EH (cell line): ENCODE measurements at regions not wholly inside any gene's neighbourhood (a gene's known extent, or its start where the extent isn't known, plus 50 kb on each side); places are given as distances from the start of the nearest gene placed in this dataset.
"Not testable (repeated sequence)": the region's sequence is repeated elsewhere in the genome, so short reads cannot be mapped to it uniquely, and the experiment has no call there.

Source experiments
- DNase-seq: peaks from one replicate; pipeline ENCODE4 v3.0.0-alpha.2; 2015; ENCODE audit warnings: low read depth

DNA sequence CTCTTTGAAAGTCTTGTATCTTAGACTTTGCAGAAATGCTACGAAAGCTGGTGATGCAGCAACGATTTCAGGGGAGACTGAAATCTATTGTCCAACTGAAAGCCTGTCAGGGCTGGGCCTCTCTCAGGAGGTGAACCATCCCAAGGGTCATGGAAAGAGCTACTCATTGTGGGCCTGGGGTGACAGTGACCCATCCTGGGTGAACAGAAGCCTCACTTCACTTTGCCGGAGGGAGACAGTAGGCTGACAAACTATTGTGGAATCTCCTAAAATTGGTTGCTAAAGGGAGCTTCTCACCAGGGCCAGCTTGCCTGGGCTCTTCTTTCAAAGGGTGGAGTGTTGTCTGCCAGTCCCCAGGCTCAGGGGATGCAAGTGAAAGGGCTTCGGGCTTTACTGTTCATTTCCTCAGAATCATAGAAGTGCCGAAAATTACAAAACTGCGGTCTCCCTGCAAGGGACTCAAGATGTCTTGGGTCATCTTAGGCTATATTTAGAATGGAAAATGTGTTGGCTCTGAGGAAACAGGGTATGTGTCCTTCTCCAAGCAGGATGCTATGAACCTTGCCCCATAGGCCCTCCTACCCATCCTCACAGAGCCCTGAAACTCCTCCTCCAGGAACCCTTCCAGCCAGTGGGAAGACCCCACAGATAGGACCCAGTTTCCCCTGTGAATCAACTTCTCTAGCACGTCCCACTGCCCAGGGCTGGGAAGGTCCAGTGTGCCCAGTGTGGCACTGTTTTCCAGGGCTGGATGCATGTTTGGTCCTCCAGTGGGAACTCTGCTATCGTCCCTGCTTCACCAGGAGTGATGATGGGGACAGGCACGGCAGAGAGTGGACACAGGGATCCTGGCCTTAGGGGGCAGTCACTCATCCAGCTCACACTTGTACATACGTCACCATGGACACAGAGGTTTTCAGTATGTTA is 173.4 kb upstream of the PLGLB2 start:
- peak; percentile 9 for DNase-seq

DNA sequence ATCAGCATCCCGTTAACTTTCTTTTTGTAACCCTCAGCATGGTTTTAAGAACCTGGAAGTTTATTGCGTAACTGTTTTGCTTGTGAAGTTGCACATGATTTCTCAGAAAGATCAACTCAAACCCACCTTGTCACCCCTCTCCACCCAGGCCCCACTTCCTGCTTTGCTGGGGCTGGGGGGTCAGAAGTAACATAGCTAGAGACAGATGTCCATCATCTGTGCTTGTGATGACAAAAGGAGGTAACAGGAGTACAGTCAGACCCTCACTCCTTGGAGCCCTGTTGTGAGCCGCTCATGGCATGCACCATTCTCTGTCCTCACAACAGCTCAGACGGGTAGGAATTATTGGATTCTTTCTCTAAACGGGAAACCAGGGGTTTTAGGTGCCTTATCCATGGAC is 172.7 kb upstream of the PLGLB2 start:
- DNase-seq = not testable (repeated sequence)

DNA sequence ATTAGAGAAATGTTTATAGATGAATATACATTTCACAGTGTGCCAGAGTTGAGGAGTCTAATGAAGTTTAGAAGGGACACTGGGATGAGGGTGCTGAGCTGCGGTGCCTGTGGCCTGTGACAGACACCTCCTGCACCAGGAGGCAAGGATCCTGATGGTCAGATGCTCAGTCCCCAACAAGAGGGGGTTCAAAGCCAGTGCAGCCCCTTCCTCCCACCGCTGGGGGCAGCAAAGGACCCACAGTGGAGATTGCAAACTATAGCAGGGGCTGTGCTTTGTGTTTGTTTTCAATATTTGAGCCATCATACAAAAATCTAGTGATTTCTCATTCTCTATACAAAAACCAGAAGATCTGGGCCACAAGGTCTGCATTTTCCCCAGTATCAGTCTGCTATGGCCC is 170.5 kb upstream of the PLGLB2 start:
- DNase-seq = not testable (repeated sequence)

DNA sequence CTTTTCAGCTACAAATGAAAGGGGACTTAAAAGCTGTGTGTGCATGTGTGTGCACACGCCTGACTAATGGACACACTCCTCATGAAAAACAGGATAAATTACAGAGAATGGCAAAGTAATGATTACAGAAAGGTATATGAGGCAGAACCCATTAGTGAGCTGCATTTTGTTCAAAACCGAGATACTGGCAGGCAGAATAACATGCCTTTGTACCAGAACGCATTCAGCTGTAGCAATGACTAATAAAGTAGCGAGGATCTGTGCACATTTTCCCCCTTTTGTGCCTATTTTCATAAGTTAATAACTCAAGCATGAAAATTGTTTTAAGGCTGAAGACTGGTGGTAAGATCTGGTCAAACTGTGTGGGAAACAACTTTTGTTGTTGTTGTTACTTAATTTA is 165.7 kb upstream of the PLGLB2 start:
- not testable (repeated sequence) for DNase-seq

DNA sequence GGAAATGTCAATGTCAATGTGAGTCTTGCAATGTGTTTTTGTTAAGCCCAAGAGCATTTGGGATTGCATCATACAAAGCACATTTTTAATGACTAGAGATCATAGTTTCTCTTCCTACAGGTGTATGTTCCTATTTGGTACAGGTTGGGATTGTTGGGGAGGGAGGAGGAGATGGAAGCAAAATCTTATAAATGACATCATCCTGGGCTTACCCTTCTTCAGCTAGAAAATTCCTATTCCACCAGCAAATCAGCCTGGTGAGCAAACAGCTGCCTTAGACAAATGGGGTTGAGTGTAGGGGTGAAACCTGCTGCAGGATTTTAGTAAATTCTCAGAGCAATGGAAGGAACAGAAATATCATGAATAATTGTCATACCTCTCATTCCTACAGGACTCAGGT is 165.3 kb upstream of the PLGLB2 start:
- DNase-seq = peak; percentile 21

DNA sequence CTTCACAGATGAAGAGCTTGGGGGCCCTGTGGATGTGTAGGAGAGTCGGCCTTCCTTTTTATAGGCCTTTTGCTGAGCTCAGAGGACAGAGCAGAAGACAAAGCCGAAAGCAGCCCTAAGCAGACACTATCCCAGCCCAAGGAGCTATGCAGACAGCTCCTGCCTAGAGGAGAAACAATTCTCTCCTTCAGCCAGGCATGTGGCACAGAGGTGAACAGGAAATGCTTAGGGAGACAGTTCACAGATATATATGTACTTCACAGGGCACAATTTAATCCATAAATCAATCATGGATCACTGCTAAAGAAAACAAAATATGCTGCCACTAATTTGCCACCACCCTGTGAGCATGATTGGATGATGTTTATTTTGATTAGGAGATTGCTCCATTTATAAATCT is 164.5 kb upstream of the PLGLB2 start:
- not testable (repeated sequence) for DNase-seq

DNA sequence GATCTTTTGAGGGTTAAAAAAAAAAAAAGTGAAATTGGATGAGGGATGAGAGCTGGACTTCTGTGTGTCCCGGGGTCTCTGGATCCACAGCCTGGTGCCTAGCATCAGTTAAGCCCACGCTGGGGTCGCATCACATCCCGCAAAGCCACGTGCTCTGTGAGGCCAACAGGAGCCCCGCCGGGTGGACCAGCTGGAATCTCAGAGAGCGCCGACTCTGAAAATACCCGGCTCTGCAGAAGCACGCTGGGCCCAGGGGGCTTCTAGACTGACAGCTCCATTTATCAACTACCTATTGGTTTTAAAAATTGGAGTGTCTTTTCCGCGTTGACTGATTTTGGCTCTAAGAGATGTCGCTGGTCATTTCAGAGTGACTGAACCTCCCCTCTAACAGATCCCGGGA is 164.1 kb upstream of the PLGLB2 start:
- not testable (repeated sequence) for DNase-seq

DNA sequence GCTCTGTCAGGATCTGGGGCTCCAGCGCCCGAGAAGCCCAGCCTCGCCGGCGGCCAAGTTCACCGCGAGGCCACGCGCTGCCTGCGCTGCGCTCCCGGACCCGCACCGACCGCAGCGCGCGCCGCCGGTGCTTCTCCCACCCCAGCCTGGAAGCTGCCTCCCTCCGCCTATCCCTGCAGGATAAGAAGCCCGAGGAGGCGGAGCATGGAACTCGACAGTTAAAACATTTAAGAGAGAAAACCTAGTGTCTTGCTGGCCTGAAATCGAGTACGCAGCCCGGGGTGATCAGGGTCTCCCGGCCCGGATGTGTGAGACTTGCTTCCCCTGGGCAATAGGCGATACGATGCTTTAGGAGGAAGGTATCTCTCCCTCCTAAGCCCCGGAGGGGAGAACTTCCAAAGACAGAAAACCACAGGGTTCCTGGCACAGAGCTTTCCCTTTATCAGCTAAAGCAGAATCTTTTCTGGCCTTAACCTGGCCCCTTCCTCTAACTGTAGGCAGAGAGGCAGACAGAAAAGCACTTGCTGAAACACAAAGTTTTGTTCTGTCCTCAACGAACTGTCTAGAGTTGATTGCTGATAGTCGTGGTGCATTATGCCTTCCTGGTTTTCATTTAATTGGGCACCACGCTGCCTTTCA is 163.5 kb upstream of the PLGLB2 start:
- not testable (repeated sequence) for DNase-seq

DNA sequence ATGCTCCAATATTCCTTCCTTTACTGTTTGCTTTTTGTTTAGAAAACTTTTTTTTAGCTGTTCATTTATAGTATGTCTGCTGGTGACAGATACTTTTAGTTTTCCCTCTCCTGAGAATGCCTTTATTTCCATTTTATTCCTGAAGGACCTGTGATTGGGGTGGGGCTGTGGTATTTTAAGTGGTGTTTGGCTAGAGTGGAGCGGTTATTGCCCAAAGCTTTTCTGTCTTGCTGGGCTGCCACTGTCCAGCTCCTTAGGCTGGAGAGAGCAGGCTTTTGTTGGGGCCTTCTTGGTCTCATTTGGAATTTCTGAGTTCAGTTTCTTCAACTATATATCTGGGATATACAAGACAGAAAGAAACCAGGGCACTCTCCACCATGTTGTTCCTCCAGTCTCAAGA is 160.0 kb upstream of the PLGLB2 start:
- DNase-seq = not testable (repeated sequence)

DNA sequence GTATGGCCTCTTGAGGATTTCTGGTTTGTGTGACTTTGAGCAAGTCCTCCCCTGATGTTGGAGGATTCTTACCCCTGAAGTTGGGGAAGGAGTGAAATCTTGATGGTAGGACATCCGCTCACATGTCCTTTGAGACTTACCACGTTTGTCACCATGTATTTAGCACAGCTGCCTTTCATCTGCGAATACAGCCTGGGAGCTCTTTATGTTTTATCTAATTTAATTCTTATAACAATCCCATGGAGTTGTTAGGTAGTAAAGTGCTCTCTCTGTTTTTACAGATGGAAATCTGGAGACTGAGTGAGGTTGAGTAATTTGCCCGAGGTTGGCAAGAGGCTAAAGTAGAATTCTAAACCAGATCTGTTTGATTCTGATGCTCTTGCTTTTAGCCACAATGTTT is 154.9 kb upstream of the PLGLB2 start:
- DNase-seq = not testable (repeated sequence)

DNA sequence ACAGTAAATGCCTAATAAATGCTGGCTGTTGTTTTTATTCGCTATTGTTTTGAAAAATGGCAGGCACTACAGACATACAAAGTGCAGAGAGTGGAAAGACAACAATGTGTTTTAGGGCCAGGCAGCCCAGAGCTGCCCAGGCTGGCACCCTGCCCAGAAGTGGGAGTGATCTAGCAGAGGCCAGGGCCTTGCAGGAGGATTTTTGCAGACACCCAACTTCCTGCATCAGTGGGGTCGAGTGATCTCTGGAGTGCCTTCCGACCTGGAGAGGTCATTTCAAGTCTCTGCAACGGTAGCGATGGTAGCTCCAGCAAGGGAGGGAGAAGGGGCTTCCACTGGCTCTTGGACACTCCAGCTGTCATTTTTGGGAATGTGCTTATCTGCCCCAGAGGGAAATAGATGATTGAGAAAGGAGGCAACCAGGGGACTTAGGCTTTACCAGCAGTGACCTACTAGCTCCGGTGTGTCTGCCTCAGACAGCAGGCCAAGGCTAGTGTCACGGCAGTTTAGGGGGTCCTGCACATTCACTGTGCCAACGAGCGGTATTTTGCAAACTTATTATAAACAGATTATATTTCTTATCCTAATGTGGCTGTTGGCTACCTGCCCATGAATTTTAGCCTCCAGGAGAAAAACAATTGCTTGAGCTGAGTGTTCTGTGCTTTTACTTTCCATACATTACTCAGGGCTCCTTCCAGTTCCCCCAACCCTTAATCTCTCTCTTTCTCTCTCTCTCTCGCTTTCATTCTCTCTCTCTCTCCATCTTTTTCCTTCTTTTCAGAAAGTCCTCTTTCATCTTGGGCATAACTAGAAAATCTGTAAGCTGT is 153.9 kb upstream of the PLGLB2 start:
- DNase-seq = peak; percentile 35

DNA sequence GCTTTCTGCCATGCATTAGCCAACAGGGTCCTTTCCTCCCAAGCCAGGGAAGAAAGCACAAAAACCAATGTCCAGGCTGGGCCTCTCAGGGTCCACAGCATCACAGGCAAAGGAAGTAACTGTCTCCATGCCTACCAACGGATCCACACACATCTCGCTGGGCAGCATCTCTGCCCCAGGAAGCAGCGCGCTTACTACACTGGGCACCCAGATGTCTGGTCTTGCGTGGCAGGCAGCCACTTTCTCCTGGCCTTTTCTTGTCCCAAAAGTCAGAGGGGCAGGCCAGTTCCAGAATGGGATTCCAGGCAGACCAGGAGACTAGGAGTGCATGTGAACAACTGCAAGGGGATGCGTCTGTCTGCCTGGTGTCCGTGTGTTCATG is 153.3 kb upstream of the PLGLB2 start:
- DNase-seq = peak; percentile 1

DNA sequence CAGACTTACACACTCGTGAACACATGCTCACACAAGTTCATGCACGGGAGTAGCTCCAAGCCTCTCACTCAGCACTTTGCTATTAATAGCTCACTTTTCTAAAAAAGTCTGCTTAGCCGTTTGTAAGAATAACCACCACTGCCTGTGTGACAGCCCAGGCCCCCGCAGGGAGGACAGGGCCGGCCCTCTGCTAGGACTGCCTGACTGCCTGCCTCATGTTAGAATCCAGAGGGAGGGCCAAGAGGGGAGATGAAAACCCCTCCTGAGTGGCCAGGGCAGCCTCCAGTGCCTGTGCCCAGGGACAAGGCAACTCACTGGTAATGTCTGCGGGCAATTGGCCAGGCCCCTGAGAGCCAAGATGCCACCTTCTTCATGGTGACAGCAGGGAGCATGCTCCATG is 152.9 kb upstream of the PLGLB2 start:
- peak; percentile 11 for DNase-seq

DNA sequence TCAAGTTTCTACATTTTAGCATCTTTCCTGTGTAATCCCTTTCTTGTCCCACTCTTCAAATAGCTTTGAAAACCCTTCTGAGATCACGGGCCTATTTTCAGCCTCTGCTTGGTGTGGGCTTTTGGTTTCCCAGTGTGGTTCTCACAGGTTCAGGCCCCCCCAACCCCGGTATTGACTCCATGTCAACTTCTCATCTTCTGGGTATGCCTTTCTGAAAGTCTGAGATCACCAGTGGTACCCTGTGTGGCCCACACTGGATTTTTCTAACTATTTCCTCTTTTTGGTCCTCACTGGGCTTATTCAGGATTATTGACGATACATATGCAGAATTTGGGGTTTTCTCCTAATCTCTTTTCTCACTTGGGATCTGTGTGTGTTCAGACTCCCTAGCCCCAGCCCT is 146.9 kb upstream of the PLGLB2 start:
- DNase-seq = not testable (repeated sequence)

DNA sequence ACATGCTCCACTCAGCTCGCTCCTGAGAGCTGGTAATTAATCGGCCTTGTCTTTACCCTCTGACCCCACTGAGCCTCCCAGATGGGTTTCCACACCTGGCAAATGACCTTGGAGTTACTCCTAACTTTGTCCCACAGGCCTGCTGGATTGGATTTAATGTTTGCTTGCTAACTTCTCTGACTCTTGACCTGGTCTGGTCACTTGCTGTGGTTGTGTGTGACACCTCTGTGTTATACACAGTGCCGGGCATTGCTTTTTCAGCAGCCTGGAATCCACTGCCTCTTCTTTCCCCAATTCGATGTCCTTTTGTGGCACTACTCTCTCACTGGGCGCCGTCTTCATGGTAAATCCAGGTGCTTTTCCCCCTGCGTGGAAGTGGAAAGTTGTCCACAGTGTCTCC is 145.8 kb upstream of the PLGLB2 start:
- DNase-seq = not testable (repeated sequence)

DNA sequence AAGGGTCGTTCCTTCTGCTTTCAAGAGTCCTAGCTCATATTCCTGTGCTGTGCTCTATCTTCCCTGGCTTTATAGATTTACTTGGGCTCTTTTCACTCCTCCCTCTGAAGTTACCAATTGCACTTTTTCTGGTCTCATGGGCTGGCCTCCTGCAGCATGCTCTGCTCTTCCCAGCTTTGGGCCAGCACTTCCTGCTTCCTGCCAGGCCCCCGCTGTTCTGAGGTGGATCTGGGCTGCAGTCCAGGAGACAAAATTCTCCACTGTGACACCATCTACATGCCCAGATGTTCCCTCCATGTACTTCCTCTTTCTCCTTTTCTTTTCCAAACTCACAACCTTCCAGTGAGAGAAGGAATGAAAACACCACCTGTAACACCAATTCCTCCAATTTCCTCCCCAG is 145.2 kb upstream of the PLGLB2 start:
- DNase-seq = not testable (repeated sequence)

DNA sequence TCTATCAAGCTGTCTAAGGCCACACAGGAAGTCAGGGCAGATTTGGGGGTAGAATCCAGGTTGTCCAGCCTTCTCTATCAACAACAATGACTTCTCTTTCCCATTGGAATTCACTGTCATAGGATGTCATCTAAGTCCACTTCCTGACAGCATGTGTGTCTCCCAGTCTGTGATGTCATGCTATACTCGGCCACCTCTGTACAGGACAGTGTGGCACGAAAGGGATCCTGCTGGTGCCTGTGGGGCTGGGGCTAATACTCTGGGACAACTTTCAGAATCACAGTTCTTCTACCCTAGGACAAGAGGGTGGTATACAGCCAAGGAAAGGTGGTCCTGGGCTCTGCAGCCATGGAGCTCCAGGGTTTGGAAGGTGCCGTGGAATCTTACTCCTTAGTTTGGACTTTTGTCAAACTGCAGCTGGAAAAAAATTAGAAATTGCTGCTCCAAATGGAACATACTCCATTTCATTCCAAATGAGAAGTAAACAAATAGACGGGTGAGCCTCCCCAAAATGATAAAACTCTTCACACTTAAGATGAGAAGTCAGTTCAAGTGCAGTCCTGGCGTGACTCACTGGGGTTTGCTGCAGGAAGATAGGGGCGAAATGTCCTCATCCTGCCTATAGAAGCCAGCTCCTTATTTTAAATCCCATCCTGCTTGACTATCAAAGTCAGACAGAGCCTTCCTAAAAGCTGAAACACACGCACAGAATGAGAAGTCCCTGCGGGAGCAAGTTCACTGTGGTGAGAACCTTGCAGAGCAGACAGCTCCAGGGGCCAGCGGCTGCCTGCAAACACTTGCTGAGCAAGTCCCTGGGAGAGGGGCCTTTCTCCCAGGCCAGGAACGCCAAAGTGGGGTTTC is 144.2 kb upstream of the PLGLB2 start:
- DNase-seq = peak; percentile 40

DNA sequence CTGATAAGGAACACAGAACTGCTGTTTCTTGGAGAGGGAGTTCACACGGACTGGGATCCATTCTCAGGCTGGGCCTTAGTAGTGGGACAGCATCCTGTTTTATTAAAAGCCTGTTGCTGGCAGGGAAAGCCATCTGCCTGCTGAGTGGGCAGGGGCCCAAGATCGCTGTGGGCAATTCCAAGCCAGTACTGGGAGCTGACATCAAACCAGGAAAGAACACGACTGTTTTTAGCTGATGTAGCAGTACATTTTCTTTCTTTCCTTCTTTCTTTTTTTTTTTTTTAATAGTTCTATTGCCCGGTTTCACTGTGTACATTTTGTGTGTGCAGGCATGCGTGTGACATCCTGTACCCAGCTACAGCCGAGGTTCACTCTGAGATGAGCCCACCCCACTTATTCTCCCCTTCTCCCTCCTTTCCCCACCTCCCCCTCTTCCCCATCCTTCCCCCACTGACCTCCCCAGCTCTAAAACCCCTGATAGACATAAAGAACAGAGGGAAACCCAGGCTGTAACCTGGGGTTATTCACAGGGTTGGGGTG is 143.5 kb upstream of the PLGLB2 start:
- DNase-seq = peak; percentile 61

DNA sequence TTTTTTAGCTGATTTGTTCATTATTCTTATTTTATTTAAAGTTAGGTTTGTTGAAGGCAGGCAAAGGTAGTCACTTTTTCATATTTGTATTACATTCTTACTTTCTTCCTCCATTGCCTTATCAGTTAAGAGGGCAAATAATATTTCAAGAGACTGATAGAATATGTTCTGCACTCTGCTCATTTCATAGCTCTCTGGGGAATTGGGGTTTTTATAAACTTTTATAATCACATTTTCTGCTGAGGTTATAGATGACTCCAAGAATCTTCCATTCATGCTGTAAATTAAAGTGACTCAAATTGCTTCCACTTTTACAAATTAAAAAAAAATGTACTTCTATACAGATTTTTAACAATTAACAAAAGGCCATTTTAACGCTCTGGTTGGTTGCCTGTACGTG is 142.9 kb upstream of the PLGLB2 start:
- DNase-seq = not testable (repeated sequence)

DNA sequence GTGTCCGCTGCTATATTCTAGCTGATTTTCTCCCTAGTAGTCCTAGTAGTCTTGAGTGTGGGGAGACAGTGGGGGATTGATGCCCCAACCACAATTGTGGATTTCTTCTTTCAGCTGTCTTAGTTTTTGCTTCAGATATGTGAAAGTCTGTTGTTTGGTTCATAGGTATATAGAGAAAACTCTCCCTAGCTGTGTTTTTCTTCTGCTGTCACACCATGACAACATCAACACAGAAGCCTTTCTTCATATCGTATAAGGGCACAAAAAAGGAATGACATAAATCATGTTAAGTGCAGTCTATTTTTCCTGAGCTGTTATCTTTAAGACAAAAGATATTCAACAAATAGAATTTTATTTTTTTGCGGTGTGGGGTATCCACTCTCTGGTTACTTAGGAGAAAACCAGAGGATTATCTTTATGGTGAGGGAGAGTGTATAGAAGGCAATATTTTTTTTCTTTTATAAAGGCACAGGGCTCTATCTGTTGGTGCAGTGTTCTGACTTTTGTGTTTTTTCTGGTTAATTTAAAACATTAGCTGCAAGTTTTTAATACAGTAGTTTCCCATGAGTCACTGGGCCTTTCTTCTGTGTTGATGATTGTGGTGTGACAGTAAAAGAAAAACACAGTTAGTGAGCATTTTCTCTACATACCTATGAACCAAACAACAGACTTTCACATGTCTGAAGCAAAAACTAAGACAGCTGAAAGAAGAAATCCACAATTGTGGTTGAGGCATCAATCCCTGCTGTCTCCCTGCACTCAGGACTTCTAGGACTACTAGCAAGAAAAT is 139.3 kb upstream of the PLGLB2 start:
- not testable (repeated sequence) for DNase-seq
